Right renal pelvis (tissue), 4 donors: ENCODE measurements at regions not wholly inside any gene's neighbourhood (a gene's known extent, or its start where the extent isn't known, plus 50 kb on each side); places are given as distances from the start of the nearest gene placed in this dataset.
"Not testable (repeated sequence)": the region's sequence is repeated elsewhere in the genome, so short reads cannot be mapped to it uniquely, and the experiment has no call there.

ENCODE experiments used
- DNase-seq, 4 donors: peaks; one replicate each; pipeline ENCODE4 v3.0.0-alpha.2; 2013; ENCODE audit warnings: low read depth in 4 of 4, low spot score in 3 of 4, missing footprints in 1 of 4

GRCh38 chr6:121856296-121856695 lies 420.9 kb downstream of the GJA1 start:
- DNase-seq, result no peak

GRCh38 chr6:121857551-121857950 lies 422.1 kb downstream of the GJA1 start:
- DNase-seq, result no peak

GRCh38 chr6:121858310-121858709 lies 422.9 kb downstream of the GJA1 start:
- DNase-seq, result no peak

- no peak for DNase-seq
These were observed 423.5 kb downstream of the GJA1 start for GRCh38 chr6:121858986-121859385.

GRCh38 chr6:121865811-121866210 lies 430.4 kb downstream of the GJA1 start:
- no peak for DNase-seq

- no peak for DNase-seq
These were observed 431.6 kb downstream of the GJA1 start for GRCh38 chr6:121867095-121867494.

- no peak for DNase-seq
These were observed 432.8 kb downstream of the GJA1 start for GRCh38 chr6:121868206-121868605.

- DNase-seq, result no peak
These were observed 438.1 kb downstream of the GJA1 start for GRCh38 chr6:121873595-121873994.

- DNase-seq, result no peak
These were observed 441.3 kb downstream of the GJA1 start for GRCh38 chr6:121876721-121877120.

GRCh38 chr6:121879149-121879548 lies 443.7 kb downstream of the GJA1 start:
- DNase-seq, result no peak

GRCh38 chr6:121880831-121881230 lies 445.4 kb downstream of the GJA1 start:
- DNase-seq, result no peak

- no peak for DNase-seq
These were observed 446.7 kb downstream of the GJA1 start for GRCh38 chr6:121881974-121882667.

- DNase-seq, result no peak
These were observed 448.6 kb downstream of the GJA1 start for GRCh38 chr6:121884091-121884490.

- no peak for DNase-seq
These were observed 449.2 kb downstream of the GJA1 start for GRCh38 chr6:121884620-121885019.

GRCh38 chr6:121885399-121886152 lies 450.1 kb downstream of the GJA1 start:
- no peak for DNase-seq

- no peak for DNase-seq
These were observed 450.9 kb downstream of the GJA1 start for GRCh38 chr6:121886223-121886830.

GRCh38 chr6:121887724-121888123 lies 452.3 kb downstream of the GJA1 start:
- no peak for DNase-seq

- DNase-seq, result no peak
These were observed 455.0 kb downstream of the GJA1 start for GRCh38 chr6:121890307-121890910.

GRCh38 chr6:121895731-121896130 lies 460.3 kb downstream of the GJA1 start:
- not testable (repeated sequence) for DNase-seq

GRCh38 chr6:121896363-121896762 lies 460.9 kb downstream of the GJA1 start:
- no peak for DNase-seq

GRCh38 chr6:121896771-121897170 lies 461.3 kb downstream of the GJA1 start:
- no peak for DNase-seq
